NOMO-1 (cell line): ENCODE measurements at regions not wholly inside any gene's neighbourhood (a gene's known extent, or its start where the extent isn't known, plus 50 kb on each side); places are given as distances from the start of the nearest gene placed in this dataset.

Experiments
- DNase-seq, 2 experiments: peaks; one replicate each; lab custom pipeline; 2025; ENCODE audit not compliant: unreplicated experiment in 2 of 2; lab: John Stamatoyannopoulos, UW

DNA sequence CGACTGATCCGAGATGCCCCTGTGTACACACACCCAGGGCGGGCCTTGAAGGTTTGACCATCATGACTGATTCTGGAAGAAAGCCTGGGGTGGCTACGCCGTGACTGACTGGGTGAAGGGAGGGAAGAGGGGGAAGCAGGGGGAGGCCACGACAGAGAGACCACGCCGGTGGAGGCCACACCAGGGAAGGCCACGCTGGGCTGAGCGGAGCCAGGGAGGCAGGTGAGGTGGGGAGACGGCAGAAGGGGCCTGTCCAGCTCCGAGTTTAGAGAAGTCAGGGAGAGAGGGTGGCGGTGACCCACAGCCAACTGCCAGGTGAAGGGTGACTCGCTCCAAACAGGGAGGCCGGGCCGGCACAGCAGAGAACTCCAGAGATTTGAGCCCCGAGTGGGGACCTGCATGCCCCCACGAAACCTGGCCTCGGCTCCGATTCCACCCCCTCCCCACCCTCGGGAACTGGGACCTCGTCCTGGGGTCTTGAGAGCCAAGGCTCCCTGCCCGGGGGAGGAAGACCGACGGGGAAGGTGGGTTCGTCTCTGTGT, 102.6 kb downstream of the PTPRS start:
- no peak for DNase-seq

DNA sequence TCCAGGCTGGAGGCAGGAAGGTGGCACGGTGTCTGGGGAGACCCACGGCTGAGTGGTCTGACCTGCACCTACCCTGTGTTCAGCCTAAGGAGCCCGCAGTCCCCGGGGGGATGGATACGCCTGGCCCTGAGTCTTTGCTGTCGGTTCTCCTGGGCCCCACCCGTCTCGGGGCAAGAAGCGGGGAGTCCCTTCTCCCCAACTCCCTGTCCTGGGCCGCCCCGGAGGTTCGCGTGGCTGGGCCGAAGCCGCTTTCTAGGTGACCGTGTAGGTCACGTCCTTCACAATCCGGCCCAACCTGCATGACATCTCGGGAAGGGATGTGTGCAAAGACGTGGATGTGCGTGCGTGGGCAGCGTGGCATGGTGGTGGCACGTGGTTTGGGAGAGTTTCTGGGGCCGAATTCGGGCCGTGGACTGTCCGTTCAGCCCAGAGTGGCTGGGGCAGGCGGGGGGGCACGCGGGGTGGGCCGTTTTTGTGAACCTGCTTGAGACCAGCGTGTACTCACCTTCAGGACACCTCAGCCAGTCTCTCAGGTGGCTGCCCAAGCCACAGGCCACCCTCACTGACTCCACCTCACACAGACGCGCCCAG, 103.3 kb downstream of the PTPRS start:
- DNase-seq: no peak

DNA sequence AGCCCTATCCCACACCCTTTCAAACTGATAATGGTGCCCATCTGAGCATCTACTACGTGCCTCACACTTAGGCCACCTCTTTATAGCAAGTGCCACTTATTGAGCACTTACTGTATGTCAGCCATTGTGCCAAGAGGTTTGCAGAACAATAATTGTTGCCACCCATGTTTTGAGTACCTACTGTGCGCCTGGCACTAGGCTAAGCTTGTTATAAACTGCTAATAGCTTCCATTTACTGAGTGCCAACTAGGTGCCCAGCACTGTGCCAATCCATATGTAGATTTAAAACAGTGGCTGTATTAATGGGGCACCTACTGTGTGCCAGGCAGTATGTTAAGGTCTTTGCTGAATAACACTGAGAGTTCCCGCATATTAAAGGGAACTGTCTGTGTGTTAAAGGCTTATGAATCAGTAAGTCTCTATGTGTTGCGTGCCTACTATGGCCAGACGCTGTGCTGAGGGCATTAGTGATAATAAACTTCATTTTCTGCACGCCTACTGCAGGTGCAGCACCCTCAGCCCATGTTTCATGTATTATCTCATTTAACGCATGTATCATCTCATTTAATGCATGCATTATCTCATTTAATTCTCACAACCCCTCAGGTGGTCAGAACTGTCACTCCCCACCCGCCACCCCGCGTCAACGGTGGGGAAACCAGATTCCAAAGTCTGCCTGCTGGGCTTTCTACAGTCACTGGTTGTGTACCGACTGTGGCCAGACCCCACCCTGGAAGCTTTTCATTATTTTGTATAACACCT, 105.0 kb downstream of the PTPRS start:
- DNase-seq: no peak

DNA sequence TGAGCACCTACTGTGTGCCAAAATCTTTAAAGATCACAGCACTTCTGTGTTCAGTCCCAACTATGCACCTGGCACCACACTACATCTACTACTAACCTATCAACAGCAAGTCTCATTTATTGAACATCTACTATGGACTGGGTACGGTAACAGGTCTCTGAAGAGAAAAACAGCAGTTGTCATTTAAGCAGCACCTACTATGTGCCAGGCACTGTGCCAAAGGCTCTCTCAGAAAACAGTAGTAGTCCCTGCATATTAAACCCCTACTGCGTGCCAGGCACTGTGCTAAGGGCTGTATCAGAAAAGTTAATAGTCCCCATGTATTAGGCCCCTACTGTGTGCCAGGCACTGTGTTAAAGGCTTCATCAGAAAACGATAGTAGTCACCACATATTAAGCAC, 106.2 kb downstream of the PTPRS start:
- DNase-seq: no peak

DNA sequence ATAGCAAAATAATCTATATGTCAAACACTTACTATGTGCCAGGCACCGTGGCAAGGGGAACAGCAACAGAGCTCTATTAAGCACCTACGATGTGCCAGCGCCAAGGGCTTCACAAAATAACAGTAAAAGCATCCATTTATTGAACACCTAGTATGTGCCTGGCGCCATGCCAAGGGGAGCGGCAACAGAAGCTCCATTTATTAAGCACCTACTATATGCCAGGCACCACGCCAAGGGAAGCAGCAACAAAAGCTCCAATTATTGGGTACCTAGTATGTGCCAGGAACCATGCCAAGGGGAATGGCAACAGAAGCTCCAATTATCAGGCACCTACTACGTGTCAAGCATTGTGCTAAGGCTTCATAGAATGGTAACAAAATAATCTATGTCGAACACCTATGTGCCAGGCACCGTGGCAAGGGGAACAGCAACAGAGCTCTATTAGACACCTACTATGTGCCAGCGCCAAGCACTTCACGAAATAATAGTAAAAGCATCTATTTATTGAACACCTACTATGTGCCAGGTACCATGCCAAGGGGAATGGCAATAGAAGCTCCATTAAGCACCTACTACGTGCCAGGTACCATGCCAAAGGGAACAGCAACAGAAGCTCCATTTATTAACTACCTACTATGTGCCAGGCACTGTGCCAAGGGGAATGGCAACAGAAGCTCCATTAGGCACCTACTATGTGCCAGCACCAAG, 107.7 kb downstream of the PTPRS start:
- DNase-seq: peak in 1 of 2 experiments; percentile 3

DNA sequence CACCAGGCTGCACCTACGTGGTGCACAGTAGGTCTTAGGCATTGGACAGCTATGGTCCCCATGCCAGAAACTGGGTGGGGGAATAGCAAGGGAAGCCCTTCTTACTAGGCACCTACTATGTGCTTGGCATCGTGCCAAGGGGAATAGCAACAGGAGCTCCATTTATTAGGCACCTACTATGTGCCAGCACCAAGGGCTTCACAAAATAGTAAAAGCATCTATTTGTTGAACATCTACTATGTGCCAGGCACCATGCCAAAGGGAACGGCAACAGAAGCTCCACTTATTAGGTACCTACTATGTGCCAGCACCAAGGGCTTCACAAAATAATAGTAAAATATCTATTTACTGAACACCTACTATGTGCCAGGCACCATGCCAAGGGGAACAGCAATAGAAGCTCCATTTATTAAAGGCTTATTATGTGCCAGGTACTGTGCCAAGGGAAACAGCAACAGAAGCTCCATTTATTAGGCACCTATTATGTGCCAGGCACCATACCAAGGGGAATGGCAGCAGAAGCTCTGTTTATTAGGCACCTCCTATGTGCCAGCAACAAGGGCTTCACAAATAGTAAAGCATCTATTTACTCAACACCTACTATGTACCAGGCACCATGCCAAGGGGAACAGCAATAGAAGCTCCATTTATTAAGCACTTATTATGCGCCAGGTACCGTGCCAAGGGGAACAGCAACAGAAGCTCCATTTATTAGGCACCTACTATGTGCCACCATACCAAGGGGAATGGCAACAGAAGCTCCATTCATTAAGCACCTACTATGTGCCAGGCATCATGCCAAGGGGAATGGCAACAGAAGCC, 108.5 kb downstream of the PTPRS start:
- DNase-seq: no peak

DNA sequence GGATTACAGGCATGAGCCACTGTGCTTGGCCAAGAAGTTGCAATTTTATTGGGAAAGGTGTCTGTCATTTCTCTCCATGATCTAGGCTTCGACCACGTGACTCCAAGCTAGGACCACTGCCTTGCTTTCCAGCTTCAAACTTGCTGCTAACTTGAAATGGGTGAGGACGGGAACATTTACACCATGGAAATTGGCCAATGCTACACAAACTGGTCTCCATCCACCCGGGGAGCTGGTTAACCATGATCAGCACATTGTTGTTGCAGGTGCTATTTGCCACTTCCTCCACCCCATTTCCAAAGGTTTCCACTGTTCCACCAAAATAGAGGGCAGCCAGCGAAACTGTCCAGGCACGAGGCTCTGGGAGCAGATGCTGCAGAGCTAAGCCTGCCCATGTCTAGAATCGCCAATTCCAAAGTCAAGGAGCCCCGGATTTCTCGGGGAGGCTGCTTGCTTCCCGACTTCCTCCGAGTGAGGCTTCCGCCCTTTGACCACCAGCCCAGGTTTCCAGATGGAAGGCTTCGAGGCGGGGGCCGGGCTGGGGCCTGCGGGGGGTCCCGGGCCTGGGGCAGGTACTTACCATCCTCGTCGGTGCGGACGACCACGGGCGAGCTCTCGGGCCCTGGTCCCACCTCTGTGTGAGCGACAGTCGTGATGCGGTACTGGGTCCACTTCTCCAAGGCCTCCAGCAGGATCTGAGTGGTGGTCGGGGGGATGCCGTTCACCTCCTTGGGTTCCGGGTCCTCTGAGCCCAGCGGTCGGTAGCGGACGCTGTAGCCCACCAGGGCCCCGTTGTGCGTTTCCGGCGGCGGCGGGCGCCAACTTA, 109.7 kb downstream of the PTPRS start:
- no peak for DNase-seq

DNA sequence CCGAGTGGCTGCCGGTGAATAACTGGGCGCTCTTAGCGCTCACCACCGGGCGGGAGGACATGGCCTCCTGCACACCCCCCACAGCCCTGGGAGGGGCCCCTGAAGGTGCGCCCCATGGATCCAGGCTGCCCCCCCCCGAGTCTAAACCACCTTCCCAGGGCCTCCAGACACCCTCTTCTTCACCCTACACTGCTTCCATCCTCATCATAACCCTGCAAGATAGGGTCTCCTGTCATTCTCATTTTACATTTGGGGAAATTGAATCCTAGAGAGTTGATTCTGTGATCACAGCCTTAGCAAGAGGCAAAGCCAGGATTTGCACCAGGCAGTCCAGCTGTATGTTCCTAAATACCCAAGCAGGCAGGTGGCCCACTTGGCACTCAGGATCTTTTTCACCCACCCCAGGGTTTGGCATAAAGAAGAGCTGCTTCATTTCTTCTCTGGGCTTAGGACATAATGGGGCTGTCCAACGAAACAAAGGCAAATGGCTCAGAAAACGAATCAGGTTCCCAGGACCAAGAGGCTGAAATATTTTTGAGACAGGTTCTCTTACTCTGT, 110.8 kb downstream of the PTPRS start:
- DNase-seq: no peak

DNA sequence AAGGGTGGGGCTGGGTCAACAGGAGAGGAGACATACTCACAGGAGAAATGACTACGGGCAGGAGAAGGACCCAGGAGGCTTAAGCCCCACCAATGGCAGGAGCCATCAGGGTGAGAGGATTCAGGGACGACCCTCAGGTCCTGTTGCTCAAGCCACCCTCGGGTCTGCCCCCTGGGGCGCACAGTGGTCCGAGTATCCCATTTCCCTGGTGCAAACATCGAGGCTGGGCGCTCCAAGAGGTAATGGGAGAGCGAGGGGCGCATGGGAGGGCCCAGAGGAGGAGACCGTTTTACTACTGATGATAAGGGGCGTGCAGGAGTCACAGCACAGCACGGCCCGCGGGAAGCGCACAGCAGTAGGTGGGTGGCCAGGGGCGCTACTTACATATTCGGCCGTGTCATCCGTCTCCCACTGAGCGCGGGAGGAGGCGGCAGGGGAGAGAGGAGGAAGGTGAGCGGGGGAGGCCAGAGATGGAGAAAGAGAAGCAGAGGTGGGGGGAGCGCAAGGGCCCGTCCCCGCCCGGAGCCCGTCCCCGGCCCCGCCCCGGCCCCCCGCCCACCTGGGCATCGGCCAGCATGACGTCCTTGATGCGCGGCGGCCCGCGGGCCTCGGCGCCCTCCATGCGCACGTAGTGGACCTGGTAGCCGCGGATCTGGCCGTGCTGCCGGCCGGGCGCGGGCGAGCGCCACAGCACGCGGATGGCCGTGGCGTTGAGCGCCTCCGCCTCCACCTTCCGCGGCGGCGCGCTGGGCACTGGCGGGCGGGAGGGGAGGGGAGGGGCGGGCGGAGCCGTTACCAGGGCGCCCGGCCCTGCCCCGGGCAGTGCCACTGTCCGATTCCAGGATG, 111.5 kb downstream of the PTPRS start:
- DNase-seq: no peak

DNA sequence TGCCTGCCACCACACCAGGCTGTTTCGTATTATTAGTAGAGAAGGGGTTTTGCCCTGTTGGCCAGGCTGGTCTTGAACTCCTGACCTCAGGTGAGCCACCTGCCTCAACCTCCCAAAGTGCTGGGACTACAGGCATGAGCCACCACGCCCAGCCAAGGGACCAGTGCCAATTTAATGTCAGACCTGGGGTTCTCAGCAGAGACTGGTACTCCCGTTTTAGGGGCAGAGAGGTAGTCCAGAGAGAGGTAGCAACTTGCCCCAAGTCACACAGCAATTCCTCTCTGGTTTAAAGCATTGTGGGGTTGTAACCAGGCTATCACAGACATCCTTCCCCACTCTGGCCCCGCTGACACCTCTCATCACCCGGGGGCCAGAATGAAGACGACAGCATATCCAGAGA, 112.1 kb downstream of the PTPRS start:
- no peak for DNase-seq

DNA sequence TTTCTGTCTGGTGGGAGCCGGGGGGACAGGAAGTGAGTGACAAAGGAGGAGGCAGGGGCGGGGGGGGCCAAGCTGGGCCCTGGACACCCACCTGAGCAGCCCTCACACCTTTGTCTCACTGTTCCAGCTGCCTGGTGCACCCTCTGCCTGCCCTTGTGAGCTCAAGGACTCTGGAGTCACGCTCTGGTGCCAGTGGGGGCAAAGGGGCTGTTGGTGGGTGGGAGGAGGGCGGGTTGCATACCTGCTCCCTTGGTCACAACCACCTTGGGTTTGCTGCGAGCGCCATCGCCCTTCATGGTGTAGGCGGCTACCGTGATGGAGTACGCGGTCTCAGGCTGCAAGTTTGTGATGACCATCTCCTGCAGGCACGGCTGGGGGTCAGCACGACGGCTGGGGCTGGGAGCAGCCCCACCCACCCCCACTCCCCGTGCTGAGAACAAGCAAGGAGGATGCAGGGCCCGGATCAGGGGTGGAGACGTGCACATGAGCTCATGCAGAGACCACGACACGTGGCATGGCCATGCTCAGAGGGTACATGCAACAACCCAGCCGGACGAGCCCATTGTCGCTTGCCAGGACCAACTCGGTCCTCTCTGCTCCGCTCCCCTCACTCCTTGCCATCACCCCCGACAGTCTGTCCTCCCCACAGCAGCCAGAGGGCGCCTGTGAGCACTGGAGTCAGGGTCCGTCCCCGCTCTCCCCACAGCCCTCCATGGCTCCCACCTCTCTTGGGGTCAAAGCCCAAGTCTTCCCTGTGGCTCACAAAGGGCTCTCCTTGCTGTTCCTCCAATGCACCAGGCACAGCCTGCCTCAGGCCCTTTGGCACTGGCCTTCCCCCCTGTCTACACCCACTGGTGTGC, 114.9 kb downstream of the PTPRS start:
- no peak for DNase-seq

DNA sequence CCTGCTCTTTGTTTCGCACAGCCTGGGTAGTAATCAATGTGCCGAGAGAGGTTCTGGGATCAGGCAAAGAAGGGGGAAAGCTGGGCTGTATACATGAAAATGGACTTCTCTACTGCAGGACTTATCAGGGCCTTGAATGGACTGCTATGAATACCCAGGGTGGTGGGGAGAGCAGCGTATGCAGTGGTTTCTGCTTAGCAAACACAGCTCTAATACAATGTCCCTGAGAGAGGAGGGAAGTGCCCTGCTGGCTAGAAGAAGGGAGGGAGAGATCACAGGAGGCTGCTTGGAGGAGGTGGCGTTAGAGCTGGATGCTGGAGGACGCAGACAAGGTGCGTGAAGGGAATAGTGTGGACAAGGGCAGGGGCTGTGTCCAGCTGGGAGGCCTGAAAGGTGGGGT, 116.1 kb downstream of the PTPRS start:
- DNase-seq: no peak

DNA sequence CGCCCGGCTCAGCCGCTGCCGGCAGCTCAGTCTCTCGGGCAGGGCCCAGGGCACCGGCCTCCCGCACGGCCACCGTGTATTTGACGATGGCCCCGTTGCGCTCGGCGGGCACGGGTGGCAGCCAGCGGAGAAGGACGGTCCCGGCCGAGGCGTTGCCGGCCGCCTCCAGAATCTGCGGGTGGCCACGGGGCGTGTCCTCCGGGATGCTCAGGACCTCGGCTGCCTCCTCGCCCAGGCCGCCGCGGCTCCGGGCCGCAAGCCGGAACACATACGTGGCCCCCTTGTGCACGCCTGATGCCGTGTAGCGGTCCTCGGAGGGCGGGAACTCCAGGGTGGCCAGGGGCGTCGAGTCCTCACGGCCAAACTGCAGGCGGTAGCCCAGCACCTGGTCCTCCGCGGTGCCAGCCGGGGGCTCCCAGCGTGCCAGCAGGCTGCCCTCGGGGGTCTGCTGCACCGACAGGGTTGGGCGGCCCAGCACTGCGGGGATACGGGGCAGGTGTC, 117.7 kb downstream of the PTPRS start:
- no peak for DNase-seq

DNA sequence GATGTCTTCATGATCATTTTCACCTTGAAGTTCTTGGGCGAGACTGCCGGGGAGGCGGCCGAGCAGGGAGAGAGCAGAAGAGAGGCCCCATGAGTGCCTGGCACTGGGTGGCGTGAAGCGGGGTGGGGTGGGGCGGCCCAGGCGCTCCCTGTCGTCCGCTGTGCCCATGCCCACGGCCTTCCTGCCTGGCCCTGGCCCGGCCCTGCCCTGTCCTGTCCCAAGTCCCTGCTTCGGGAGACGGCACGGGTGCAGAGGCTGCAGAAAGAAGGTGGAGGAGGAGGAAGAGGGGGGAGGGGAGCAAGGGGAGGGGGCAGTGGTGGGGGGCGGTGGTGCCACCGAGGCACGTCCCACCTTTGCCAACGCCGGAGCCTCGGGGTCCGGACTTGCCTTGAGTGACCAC, 118.4 kb downstream of the PTPRS start:
- DNase-seq: no peak

DNA sequence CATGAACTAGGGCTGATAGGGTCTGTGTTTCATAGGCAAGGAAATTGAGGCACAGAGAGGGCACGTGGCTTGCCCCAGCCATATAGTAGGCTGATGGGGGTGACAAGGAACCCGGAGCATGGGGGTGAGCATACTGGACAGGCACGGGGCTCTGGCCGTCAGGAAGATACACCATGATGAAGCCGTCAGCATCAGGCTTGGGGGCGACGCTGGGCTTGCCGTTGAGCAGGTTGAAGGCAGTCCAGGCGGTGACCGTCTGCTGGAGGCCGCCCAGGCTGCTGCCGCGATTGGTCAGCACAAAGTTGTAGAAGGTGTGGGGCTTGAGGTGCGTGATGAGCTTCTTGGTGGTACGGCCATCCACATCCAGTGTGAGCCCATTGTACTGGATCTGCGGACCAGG, 119.7 kb downstream of the PTPRS start:
- DNase-seq: no peak

DNA sequence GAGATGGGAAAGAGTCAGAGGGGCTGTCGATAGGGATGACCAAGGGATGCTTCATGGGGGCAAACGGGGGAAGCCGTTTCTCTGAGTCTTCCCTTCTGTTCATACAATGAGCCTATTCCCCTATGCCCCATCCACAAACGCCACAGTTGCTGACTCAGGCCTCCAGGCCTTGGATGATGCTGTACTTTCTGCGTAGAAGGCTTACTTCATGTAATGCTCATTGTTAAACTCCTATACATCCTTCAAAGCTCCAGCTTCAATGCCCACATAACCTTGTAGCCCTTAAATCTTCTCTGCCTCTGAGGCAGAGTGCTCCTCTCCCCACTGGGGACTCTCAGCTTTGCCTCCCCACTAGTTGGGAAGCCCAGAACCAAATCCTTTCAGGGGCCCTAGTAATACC, 120.3 kb downstream of the PTPRS start:
- DNase-seq: no peak

DNA sequence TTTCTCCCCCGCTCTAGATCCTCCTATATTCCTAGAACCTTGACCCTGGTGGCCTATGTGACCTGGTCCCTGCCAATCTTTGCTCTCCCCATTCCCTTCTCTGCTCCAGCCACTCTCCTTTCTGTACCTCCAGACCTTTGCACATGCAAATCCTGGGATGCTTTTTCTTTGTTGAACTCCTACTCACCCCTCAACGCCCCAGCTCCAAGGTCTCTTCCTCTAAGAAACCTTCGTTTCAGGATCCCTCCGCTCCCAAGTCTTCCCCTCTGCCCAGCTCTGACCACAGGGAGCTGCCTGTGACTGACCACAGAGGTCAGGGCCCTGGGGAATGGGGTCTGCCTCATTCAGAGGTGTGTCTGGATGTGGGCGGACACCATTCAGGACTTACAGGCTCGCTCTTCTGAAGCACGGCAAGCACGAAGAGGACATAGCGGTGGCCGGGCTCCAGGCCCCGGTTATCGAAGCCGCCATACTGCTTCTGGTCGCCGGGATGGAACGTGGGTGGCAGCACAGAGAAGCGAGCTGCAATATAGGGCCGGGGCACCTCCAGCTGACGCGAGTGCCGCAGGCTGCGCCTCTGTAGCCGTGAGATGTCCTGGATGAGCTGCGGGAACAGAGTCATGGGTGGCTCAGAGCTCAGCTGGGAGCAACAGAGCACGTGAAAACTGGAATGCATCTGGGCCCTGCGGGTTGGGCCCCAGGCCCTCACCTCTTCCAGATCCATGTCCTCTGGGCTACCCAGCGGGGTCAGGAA, 120.9 kb downstream of the PTPRS start:
- no peak for DNase-seq
